ENCODE measurements at regions not wholly inside any gene's neighbourhood (a gene's known extent, or its start where the extent isn't known, plus 50 kb on each side); places are given as distances from the start of the nearest gene placed in this dataset.

DNA sequence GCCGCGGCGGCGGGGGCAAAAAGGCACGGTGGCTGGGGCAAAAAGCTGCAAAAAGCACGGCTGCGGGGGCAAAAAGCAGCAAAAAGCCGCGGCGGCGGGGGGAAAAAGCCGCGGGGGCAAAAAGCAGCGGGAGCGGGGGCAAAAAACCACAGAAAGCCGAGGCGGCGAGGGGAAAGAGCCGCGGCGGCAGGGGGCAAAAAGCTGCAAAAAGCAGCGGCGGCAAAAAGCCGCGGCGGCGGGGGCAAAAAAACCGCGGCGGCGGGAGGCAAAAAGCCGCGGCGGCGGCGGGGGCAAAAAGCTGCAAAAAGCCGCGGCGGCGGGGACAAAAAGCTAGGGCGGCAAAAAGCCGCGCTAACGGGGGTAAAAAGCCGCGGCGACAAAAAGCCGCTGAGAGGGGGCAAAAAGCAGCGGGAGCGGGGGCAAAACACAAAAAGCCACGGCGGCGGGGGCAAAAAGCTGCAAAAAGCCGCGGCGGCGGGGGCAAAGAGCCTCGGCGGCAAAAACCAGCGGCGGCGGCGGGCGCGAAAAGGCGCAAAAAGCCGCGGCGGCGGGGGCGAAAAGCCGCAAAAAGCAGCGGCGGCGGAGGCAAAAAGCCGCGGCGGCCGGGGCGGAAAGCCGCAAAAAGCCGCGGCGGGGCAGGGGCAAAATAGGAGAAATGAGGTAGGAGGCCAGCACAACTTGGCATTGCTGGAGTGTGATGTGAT, 123.4 kb downstream of the ANKRD30BL start:
- TF ChIP-seq EP300 (IDR thresholded peaks at IDR 0.05) (no peak), CBX8 (IDR thresholded peaks at IDR 0.05) (peak; percentile 81; the same call in 1 of the 2 replicates), POLR2A (IDR thresholded peaks at IDR 0.05; ENCODE audit: low read length) (no peak), CHD2 (IDR thresholded peaks at IDR 0.05; ENCODE audit: low read length, partially characterized antibody) (no peak), MYC (IDR thresholded peaks at IDR 0.05; ENCODE audit: borderline replicate concordance, low read length) (no peak), SMC3 (IDR thresholded peaks at IDR 0.05) (no peak), CEBPB (IDR thresholded peaks at IDR 0.05) (no peak)
- TF ChIP-seq, protein P1, sequence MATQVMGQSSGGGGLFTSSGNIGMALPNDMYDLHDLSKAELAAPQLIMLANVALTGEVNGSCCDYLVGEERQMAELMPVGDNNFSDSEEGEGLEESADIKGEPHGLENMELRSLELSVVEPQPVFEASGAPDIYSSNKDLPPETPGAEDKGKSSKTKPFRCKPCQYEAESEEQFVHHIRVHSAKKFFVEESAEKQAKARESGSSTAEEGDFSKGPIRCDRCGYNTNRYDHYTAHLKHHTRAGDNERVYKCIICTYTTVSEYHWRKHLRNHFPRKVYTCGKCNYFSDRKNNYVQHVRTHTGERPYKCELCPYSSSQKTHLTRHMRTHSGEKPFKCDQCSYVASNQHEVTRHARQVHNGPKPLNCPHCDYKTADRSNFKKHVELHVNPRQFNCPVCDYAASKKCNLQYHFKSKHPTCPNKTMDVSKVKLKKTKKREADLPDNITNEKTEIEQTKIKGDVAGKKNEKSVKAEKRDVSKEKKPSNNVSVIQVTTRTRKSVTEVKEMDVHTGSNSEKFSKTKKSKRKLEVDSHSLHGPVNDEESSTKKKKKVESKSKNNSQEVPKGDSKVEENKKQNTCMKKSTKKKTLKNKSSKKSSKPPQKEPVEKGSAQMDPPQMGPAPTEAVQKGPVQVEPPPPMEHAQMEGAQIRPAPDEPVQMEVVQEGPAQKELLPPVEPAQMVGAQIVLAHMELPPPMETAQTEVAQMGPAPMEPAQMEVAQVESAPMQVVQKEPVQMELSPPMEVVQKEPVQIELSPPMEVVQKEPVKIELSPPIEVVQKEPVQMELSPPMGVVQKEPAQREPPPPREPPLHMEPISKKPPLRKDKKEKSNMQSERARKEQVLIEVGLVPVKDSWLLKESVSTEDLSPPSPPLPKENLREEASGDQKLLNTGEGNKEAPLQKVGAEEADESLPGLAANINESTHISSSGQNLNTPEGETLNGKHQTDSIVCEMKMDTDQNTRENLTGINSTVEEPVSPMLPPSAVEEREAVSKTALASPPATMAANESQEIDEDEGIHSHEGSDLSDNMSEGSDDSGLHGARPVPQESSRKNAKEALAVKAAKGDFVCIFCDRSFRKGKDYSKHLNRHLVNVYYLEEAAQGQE (IDR thresholded peaks at IDR 0.05) = no peak
- TF ChIP-seq, protein P2, sequence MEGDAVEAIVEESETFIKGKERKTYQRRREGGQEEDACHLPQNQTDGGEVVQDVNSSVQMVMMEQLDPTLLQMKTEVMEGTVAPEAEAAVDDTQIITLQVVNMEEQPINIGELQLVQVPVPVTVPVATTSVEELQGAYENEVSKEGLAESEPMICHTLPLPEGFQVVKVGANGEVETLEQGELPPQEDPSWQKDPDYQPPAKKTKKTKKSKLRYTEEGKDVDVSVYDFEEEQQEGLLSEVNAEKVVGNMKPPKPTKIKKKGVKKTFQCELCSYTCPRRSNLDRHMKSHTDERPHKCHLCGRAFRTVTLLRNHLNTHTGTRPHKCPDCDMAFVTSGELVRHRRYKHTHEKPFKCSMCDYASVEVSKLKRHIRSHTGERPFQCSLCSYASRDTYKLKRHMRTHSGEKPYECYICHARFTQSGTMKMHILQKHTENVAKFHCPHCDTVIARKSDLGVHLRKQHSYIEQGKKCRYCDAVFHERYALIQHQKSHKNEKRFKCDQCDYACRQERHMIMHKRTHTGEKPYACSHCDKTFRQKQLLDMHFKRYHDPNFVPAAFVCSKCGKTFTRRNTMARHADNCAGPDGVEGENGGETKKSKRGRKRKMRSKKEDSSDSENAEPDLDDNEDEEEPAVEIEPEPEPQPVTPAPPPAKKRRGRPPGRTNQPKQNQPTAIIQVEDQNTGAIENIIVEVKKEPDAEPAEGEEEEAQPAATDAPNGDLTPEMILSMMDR (IDR thresholded peaks at IDR 0.05) = no peak
- TF ChIP-seq, protein P3, sequence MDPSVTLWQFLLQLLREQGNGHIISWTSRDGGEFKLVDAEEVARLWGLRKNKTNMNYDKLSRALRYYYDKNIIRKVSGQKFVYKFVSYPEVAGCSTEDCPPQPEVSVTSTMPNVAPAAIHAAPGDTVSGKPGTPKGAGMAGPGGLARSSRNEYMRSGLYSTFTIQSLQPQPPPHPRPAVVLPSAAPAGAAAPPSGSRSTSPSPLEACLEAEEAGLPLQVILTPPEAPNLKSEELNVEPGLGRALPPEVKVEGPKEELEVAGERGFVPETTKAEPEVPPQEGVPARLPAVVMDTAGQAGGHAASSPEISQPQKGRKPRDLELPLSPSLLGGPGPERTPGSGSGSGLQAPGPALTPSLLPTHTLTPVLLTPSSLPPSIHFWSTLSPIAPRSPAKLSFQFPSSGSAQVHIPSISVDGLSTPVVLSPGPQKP (IDR thresholded peaks at IDR 0.05; ENCODE audit: low read depth, low read length) = no peak
- TF ChIP-seq, protein P4, sequence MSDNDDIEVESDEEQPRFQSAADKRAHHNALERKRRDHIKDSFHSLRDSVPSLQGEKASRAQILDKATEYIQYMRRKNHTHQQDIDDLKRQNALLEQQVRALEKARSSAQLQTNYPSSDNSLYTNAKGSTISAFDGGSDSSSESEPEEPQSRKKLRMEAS (IDR thresholded peaks at IDR 0.05) = no peak
- TF ChIP-seq, protein P5, sequence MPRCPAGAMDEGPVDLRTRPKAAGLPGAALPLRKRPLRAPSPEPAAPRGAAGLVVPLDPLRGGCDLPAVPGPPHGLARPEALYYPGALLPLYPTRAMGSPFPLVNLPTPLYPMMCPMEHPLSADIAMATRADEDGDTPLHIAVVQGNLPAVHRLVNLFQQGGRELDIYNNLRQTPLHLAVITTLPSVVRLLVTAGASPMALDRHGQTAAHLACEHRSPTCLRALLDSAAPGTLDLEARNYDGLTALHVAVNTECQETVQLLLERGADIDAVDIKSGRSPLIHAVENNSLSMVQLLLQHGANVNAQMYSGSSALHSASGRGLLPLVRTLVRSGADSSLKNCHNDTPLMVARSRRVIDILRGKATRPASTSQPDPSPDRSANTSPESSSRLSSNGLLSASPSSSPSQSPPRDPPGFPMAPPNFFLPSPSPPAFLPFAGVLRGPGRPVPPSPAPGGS (IDR thresholded peaks at IDR 0.05) = no peak

Measured in A549 (cell line).